MM.1S (cell line): ENCODE measurements at regions not wholly inside any gene's neighbourhood (a gene's known extent, or its start where the extent isn't known, plus 50 kb on each side); places are given as distances from the start of the nearest gene placed in this dataset.

ENCODE experiments used
- CTCF ChIP-seq: fragments of 300-600 bp; sonication (generic); IDR thresholded peaks from 2 replicates; pipeline ENCODE4 v1.5.1; 2016; ENCODE audit warnings: antibody characterized with exemption, low read length, mixed read lengths
- EZH2 ChIP-seq: fragments of 300-600 bp; sonication (generic); optimal IDR thresholded peaks from 2 replicates; pipeline ENCODE3; 2017; ENCODE audit warnings: low read depth, mild to moderate bottlenecking, antibody characterized with exemption, low read length, mixed read lengths

GRCh38 chr1:170332801-170333200 is 187.0 kb downstream of the NTMT2 start:
- TF ChIP-seq CTCF, result no peak
- no peak for TF ChIP-seq EZH2
